ENCODE measurements at regions not wholly inside any gene's neighbourhood (a gene's known extent, or its start where the extent isn't known, plus 50 kb on each side); places are given as distances from the start of the nearest gene placed in this dataset.

- intact Hi-C loops (cut with micrococcal nuclease) = no loop called here
These were observed 777.1 kb upstream of the MDGA2 start for GRCh38 chr14:48452437-48452995.

GRCh38 chr14:48435221-48435620, 759.8 kb upstream of the MDGA2 start:
- intact Hi-C loops (cut with micrococcal nuclease) = no loop called here

GRCh38 chr14:48430805-48431204, 755.4 kb upstream of the MDGA2 start:
- intact Hi-C loops (cut with micrococcal nuclease) = no loop called here

GRCh38 chr14:48429512-48429911, 754.1 kb upstream of the MDGA2 start:
- intact Hi-C loops (cut with micrococcal nuclease) = no loop called here

GRCh38 chr14:48417715-48418500, 742.5 kb upstream of the MDGA2 start:
- intact Hi-C loops (cut with micrococcal nuclease) = no loop called here

- intact Hi-C loops (cut with micrococcal nuclease) = no loop called here
These were observed 725.9 kb upstream of the MDGA2 start for GRCh38 chr14:48401321-48401720.

GRCh38 chr14:48398675-48399282, 723.4 kb upstream of the MDGA2 start:
- intact Hi-C loops (cut with micrococcal nuclease) = no loop called here

GRCh38 chr14:48391661-48392060, 716.3 kb upstream of the MDGA2 start:
- intact Hi-C loops (cut with micrococcal nuclease) = no loop called here

GRCh38 chr14:48390346-48390745, 714.9 kb upstream of the MDGA2 start:
- intact Hi-C loops (cut with micrococcal nuclease) = no loop called here

GRCh38 chr14:48384821-48385220, 709.4 kb upstream of the MDGA2 start:
- intact Hi-C loops (cut with micrococcal nuclease) = no loop called here

- intact Hi-C loops (cut with micrococcal nuclease) = no loop called here
These were observed 707.6 kb upstream of the MDGA2 start for GRCh38 chr14:48382961-48383360.

- intact Hi-C loops (cut with micrococcal nuclease) = no loop called here
These were observed 703.1 kb upstream of the MDGA2 start for GRCh38 chr14:48378541-48378940.

GRCh38 chr14:48373981-48374380, 698.6 kb upstream of the MDGA2 start:
- intact Hi-C loops (cut with micrococcal nuclease) = no loop called here

GRCh38 chr14:48350971-48351370, 675.6 kb upstream of the MDGA2 start:
- intact Hi-C loops (cut with micrococcal nuclease) = no loop called here

- intact Hi-C loops (cut with micrococcal nuclease) = no loop called here
These were observed 674.3 kb upstream of the MDGA2 start for GRCh38 chr14:48349689-48350088.

GRCh38 chr14:48341069-48341468, 665.7 kb upstream of the MDGA2 start:
- intact Hi-C loops (cut with micrococcal nuclease) = no loop called here

GRCh38 chr14:48333221-48333920, 658.0 kb upstream of the MDGA2 start:
- intact Hi-C loops (cut with micrococcal nuclease) = no loop called here

- intact Hi-C loops (cut with micrococcal nuclease) = no loop called here
These were observed 656.0 kb upstream of the MDGA2 start for GRCh38 chr14:48331421-48331820.

- intact Hi-C loops (cut with micrococcal nuclease) = no loop called here
These were observed 650.1 kb upstream of the MDGA2 start for GRCh38 chr14:48325486-48325885.

GRCh38 chr14:48323665-48324064, 648.3 kb upstream of the MDGA2 start:
- intact Hi-C loops (cut with micrococcal nuclease) = no loop called here

- intact Hi-C loops (cut with micrococcal nuclease) = no loop called here
These were observed 644.4 kb upstream of the MDGA2 start for GRCh38 chr14:48319823-48320222.

- intact Hi-C loops (cut with micrococcal nuclease) = no loop called here
These were observed 629.3 kb upstream of the MDGA2 start for GRCh38 chr14:48304729-48305128.

Measured in T-helper 2 cell treated with Interferon-gamma antibody and Interleukin-4, amounts not matched to agents 100 ng/mL and 5 ng/mL, for 36 hours (primary cell).